ENCODE measurements at regions not wholly inside any gene's neighbourhood (a gene's known extent, or its start where the extent isn't known, plus 50 kb on each side); places are given as distances from the start of the nearest gene placed in this dataset.

GRCh38 chr2:193521523-193521922 lies 1326.8 kb upstream of the TMEFF2 start:
- no peak overlapping the region for H3K27ac ChIP-seq
- no peak overlapping the region for H3K4me3 ChIP-seq
- no peaks in the 10 kb centered on the region for H3K9me3 ChIP-seq
- intact Hi-C loops (cut with DNase I): no loop called here
- H3K27me3 ChIP-seq: no peaks in the 10 kb centered on the region
- ATAC-seq (no peak), DNase-seq (no peak)
- TF ChIP-seq CTCF (IDR thresholded peaks at IDR 0.05): no peak
- no peaks in the 10 kb centered on the region for H3K4me1 ChIP-seq
- no peaks in the 10 kb centered on the region for H3K36me3 ChIP-seq

GRCh38 chr2:193520709-193521458 lies 1326.2 kb upstream of the TMEFF2 start:
- no peaks in the 10 kb centered on the region for H3K9me3 ChIP-seq
- intact Hi-C loops (cut with DNase I): no loop called here
- ATAC-seq: no peak
- no peaks in the 10 kb centered on the region for H3K4me1 ChIP-seq
- H3K36me3 ChIP-seq: no peaks in the 10 kb centered on the region
- no peak for DNase-seq
- no peak for TF ChIP-seq CTCF (IDR thresholded peaks at IDR 0.05)
- no peak overlapping the region for H3K4me3 ChIP-seq
- H3K27ac ChIP-seq: no peak overlapping the region
- H3K27me3 ChIP-seq: no peaks in the 10 kb centered on the region

GRCh38 chr2:193518041-193518817 lies 1323.5 kb upstream of the TMEFF2 start:
- ATAC-seq (no peak), DNase-seq (no peak)
- Histone ChIP-seq H3K4me3 (no peak overlapping the region), H3K27ac (no peak overlapping the region), H3K9me3 (no peaks in the 10 kb centered on the region), H3K36me3 (no peaks in the 10 kb centered on the region), H3K4me1 (no peaks in the 10 kb centered on the region), H3K27me3 (no peaks in the 10 kb centered on the region)
- TF ChIP-seq CTCF (IDR thresholded peaks at IDR 0.05): no peak
- intact Hi-C loops (cut with DNase I): no loop called here

GRCh38 chr2:193517615-193518014 lies 1322.9 kb upstream of the TMEFF2 start:
- Histone ChIP-seq H3K4me3 (no peak overlapping the region), H3K27ac (no peak overlapping the region), H3K27me3 (no peaks in the 10 kb centered on the region), H3K36me3 (no peaks in the 10 kb centered on the region), H3K9me3 (no peaks in the 10 kb centered on the region), H3K4me1 (no peaks in the 10 kb centered on the region)
- ATAC-seq: no peak
- intact Hi-C loops (cut with DNase I): no loop called here
- DNase-seq: no peak
- TF ChIP-seq CTCF (IDR thresholded peaks at IDR 0.05): no peak

GRCh38 chr2:193506035-193506434 lies 1311.3 kb upstream of the TMEFF2 start:
- DNase-seq: no peak
- H3K4me1 ChIP-seq: no peaks in the 10 kb centered on the region
- intact Hi-C loops (cut with DNase I): no loop called here
- H3K27me3 ChIP-seq: no peaks in the 10 kb centered on the region
- peaks cover 0 to 9% of the 10 kb centered on the region in 2 donors for H3K9me3 ChIP-seq
- no peaks in the 10 kb centered on the region for H3K36me3 ChIP-seq
- no peak overlapping the region for H3K27ac ChIP-seq
- TF ChIP-seq CTCF (IDR thresholded peaks at IDR 0.05): no peak
- ATAC-seq: no peak
- no peak overlapping the region for H3K4me3 ChIP-seq

Data from left lung (tissue), 4 donors.